ENCODE measurements at regions not wholly inside any gene's neighbourhood (a gene's known extent, or its start where the extent isn't known, plus 50 kb on each side); places are given as distances from the start of the nearest gene placed in this dataset.

DNA sequence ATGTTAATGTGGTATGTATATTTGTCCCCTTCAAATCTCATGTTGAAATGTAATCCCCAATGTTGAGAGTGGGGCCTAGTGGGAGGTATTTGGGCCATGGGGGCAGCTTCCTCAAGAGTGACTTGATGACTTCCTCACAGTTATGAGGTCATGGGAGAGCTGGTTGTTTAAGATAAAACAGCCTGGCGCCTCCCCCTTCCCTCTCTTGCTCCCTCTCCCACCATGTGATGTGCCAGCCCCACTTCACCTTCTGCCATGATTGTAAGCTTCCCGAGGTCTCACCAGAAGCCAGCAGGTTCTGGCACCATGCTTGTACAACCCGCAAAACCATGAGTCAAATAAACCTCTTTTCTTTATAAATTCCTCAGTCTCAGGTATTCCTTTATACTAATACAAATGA is 258.3 kb upstream of the POU3F3 start:
- no peak overlapping the region for H3K4me3 ChIP-seq (ENCODE audit: low read depth, low read length)
- TF ChIP-seq, protein P1, sequence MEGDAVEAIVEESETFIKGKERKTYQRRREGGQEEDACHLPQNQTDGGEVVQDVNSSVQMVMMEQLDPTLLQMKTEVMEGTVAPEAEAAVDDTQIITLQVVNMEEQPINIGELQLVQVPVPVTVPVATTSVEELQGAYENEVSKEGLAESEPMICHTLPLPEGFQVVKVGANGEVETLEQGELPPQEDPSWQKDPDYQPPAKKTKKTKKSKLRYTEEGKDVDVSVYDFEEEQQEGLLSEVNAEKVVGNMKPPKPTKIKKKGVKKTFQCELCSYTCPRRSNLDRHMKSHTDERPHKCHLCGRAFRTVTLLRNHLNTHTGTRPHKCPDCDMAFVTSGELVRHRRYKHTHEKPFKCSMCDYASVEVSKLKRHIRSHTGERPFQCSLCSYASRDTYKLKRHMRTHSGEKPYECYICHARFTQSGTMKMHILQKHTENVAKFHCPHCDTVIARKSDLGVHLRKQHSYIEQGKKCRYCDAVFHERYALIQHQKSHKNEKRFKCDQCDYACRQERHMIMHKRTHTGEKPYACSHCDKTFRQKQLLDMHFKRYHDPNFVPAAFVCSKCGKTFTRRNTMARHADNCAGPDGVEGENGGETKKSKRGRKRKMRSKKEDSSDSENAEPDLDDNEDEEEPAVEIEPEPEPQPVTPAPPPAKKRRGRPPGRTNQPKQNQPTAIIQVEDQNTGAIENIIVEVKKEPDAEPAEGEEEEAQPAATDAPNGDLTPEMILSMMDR (IDR thresholded peaks at IDR 0.05; ENCODE audit: insufficient read depth, low read depth, low read length, missing control alignments) = no peak
- no peak for DNase-seq (ENCODE audit: low read depth)

DNA sequence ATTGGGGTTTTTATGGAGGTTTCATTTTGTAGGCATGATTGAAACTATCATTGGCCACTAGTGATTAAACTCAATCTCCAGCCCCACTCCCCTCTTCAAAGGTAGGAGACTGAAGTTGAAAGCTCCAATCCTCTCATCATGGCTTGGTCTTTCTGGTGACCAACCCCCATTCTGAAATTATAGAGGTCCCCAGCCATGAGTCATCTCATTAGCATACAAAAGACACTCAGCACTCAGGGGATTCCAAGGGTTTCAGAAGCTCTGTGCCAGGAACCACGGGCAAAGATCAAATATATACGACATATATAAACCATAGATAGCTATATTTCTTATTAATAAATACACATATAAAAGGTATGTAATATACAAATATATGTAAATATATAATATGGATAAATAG is 256.0 kb upstream of the POU3F3 start:
- no peak for DNase-seq (ENCODE audit: low read depth)
- TF ChIP-seq, protein P1 (IDR thresholded peaks at IDR 0.05; ENCODE audit: insufficient read depth, low read depth, low read length, missing control alignments) = no peak
- no peak overlapping the region for H3K4me3 ChIP-seq (ENCODE audit: low read depth, low read length)

DNA sequence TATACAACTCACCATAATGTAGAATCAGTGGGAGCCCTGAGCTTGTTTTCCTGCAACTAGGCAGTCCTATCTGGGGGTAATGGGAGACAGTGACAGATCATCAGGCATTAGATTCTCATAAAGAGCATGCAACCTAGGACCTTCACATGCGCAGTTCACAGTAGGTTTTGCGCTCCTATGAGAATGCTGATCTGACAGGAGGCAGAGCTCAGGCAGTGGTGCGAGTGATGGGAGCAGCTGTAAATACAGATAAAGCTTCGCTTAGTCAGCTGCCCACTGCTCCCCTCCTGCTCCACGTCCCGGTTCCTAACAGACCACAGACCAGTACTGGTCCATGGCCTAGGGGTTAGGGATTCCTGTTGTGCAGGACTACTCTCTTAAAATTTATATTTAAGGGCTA is 255.3 kb upstream of the POU3F3 start:
- H3K4me3 ChIP-seq (ENCODE audit: low read depth, low read length) = no peak overlapping the region
- TF ChIP-seq, protein P1 (IDR thresholded peaks at IDR 0.05; ENCODE audit: insufficient read depth, low read depth, low read length, missing control alignments) = no peak
- no peak for DNase-seq (ENCODE audit: low read depth)

DNA sequence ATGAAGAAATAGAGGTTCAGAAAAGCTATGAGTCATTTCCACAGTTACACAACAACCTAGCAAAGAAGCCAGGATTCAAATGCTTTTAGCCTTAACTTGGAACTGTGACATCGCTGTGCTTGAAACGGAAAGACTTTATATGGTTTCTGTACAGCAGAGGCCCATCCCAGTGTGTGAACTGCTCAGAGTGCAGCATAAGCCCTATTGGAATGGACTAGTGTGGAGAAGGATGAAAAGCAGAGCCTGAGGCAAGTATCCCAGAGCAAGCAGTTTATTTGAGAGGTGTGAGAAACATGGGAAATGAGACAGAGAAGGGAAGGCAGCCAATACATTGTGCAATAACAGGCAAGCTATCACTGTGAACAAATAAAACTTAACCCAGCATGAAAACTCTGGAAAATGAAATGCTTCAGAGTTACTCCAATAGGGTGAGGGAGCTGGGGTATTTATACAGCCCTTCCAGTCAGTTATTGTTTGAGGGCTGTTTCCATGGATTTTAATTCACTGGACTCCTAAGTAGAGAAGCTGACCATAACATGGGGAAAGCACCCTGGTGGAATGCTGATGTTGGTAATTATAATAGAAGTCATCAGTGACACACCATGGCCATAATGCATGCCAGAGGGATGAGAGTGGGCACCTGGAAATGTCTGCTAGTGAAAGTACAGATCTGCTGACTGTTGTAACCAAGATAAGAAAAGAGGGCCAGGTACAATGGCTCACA is 254.0 kb upstream of the POU3F3 start:
- TF ChIP-seq, protein P1 (IDR thresholded peaks at IDR 0.05; ENCODE audit: insufficient read depth, low read depth, low read length, missing control alignments) = no peak
- no peak for DNase-seq (ENCODE audit: low read depth)
- H3K4me3 ChIP-seq (ENCODE audit: low read depth, low read length) = no peak overlapping the region

DNA sequence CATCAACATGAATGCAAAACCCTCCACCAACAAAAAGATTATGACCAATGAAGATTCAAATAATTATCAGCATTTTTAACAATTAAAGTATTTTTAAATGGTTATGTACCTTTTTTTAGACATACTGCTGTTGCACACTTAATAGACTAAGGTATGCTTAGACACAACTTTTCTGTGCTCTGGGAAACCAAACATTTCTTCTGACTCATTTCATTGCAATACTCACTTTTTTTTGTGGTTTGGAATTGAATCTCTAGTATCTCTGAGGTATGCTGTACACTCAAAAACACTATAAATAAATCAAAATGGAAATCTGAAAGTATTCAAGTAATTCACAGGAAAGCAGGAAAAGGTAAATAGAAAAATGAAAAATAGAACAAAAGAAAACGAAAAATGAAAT is 247.9 kb upstream of the POU3F3 start:
- DNase-seq (ENCODE audit: low read depth) = no peak
- TF ChIP-seq, protein P1 (IDR thresholded peaks at IDR 0.05; ENCODE audit: insufficient read depth, low read depth, low read length, missing control alignments) = no peak
- no peak overlapping the region for H3K4me3 ChIP-seq (ENCODE audit: low read depth, low read length)

DNA sequence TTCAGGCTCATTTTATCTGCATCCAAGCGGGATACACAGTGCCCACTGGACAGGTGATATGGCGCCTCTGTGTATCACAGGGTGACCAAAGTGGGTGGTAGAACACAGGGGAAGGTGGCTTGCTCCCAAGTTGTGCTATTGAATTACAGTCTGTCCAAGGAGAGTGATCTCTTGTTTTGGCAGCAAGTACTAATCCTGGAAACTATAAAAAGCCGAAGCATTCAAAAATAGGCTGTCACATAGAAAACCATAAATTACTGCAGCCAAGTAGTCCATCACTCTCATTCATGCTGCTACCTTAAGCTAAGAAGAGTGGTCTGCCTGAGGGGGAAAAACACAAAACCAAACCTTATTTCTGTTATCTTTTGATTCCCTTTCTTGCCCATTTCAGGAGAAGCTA is 237.1 kb upstream of the POU3F3 start:
- H3K4me3 ChIP-seq (ENCODE audit: low read depth, low read length) = no peak overlapping the region

More for the DNA sequence above, 237.1 kb upstream of the POU3F3 start:
- DNase-seq (ENCODE audit: low read depth) = no peak
- TF ChIP-seq, protein P1 (IDR thresholded peaks at IDR 0.05; ENCODE audit: insufficient read depth, low read depth, low read length, missing control alignments) = no peak
